ENCODE measurements at regions not wholly inside any gene's neighbourhood (a gene's known extent, or its start where the extent isn't known, plus 50 kb on each side); places are given as distances from the start of the nearest gene placed in this dataset.

- H3K27me3 ChIP-seq (ENCODE audit: insufficient read depth, low read length) = no peaks in the 10 kb centered on the region
- no peaks in the 10 kb centered on the region for H3K79me2 ChIP-seq (ENCODE audit: insufficient read depth, low read length)
- no peak overlapping the region for H3K14ac ChIP-seq (ENCODE audit: insufficient read depth, low read length)
- H3K18ac ChIP-seq (ENCODE audit: insufficient read length, low read depth, low read length) = no peak overlapping the region
- no peak overlapping the region for H2BK20ac ChIP-seq (ENCODE audit: low read depth, low read length, poor library complexity, severe bottlenecking)
- H3K27ac Mint-ChIP-seq = no peak overlapping the region
- H4K8ac ChIP-seq (replicated peaks; ENCODE audit: insufficient read length, low read depth, low read length) = no peak overlapping the region
- WGBS (ENCODE audit: extremely low coverage, insufficient read length, low lambda C conversion rate) = no CpG with 5 or more reads among the region's 30 CpGs
- no peak overlapping the region for H2BK5ac ChIP-seq (ENCODE audit: insufficient read length, low read length)
- no peak overlapping the region for H2AFZ ChIP-seq (ENCODE audit: low read length)
- no peak overlapping the region for H2BK12ac ChIP-seq (ENCODE audit: insufficient read length, low read depth, low read length)
- H3K23ac ChIP-seq (ENCODE audit: insufficient read length, low read depth, low read length) = no peak overlapping the region
- peaks cover 14 to 21% of the 10 kb centered on the region in 2 experiments for H3K4me1 Mint-ChIP-seq
- H3K4me1 ChIP-seq (ENCODE audit: insufficient read depth, low read length) = no peaks in the 10 kb centered on the region
- TF ChIP-seq, protein P1, sequence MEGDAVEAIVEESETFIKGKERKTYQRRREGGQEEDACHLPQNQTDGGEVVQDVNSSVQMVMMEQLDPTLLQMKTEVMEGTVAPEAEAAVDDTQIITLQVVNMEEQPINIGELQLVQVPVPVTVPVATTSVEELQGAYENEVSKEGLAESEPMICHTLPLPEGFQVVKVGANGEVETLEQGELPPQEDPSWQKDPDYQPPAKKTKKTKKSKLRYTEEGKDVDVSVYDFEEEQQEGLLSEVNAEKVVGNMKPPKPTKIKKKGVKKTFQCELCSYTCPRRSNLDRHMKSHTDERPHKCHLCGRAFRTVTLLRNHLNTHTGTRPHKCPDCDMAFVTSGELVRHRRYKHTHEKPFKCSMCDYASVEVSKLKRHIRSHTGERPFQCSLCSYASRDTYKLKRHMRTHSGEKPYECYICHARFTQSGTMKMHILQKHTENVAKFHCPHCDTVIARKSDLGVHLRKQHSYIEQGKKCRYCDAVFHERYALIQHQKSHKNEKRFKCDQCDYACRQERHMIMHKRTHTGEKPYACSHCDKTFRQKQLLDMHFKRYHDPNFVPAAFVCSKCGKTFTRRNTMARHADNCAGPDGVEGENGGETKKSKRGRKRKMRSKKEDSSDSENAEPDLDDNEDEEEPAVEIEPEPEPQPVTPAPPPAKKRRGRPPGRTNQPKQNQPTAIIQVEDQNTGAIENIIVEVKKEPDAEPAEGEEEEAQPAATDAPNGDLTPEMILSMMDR (conservative IDR thresholded peaks at IDR 0.05) = no peak
- no peak overlapping the region for H2AK5ac ChIP-seq (ENCODE audit: insufficient read length, low read length)
- DNase-seq = no peak
- H3K4me2 ChIP-seq (ENCODE audit: insufficient read depth, insufficient read length, low read length) = no peak overlapping the region
- peaks cover 5% of the 10 kb centered on the region for H3K23me2 ChIP-seq (ENCODE audit: insufficient read length, low read depth, low read length, poor library complexity, severe bottlenecking)
- H2BK15ac ChIP-seq (ENCODE audit: low read depth, low read length) = no peak overlapping the region
- H3K36me3 Mint-ChIP-seq (ENCODE audit: insufficient read depth in 1 of 3, low read depth in 3 of 3) = no peaks in the 10 kb centered on the region
- H3K79me1 ChIP-seq (ENCODE audit: insufficient read depth, low read depth, low read length, poor library complexity, severe bottlenecking) = no peaks in the 10 kb centered on the region
- no peak overlapping the region for H3K4me3 Mint-ChIP-seq
- H3K27ac ChIP-seq (ENCODE audit: insufficient read length, low read depth, low read length) = no peak overlapping the region
- H3K9me3 ChIP-seq (ENCODE audit: control insufficient read depth, low read depth, low read length) = no peaks in the 10 kb centered on the region
- no peak overlapping the region for H3K9ac ChIP-seq (ENCODE audit: extremely low read depth, insufficient read length, low read length)
- H2BK120ac ChIP-seq (ENCODE audit: low read depth, low read length, poor library complexity, severe bottlenecking) = no peak overlapping the region
- no peak overlapping the region for H4K5ac ChIP-seq (ENCODE audit: insufficient read length, low read depth, low read length)
- no peak overlapping the region for H3K56ac ChIP-seq (ENCODE audit: insufficient read length, low read depth, low read length)
- H3K27me3 Mint-ChIP-seq (ENCODE audit: low read depth) = peaks cover 13% of the 10 kb centered on the region
- no peak overlapping the region for H3T11ph ChIP-seq (ENCODE audit: low read length)
- no peaks in the 10 kb centered on the region for H4K20me1 ChIP-seq (ENCODE audit: control insufficient read depth, insufficient read depth, insufficient read length)
- no peak overlapping the region for H4K91ac ChIP-seq (ENCODE audit: insufficient read length, low read depth, low read length)
- H3K9me3 Mint-ChIP-seq = no peaks in the 10 kb centered on the region
- H3K4ac ChIP-seq (ENCODE audit: low read depth, low read length) = no peak overlapping the region
Measured at GRCh38 chr18:76587147-76587878, 92.3 kb upstream of the ZNF516 start.
